Kidney capillary endothelial cell (primary cell): ENCODE measurements at regions not wholly inside any gene's neighbourhood (a gene's known extent, or its start where the extent isn't known, plus 50 kb on each side); places are given as distances from the start of the nearest gene placed in this dataset.

Experiments used
- DNase-seq: peaks from one replicate; pipeline ENCODE4 v3.0.0-alpha.2; 2018; ENCODE audit warnings: low spot score

GRCh38 chr13:103405297-103405696, 339.1 kb upstream of the SLC10A2 start:
- DNase-seq = no peak

- no peak for DNase-seq
Observed at GRCh38 chr13:103403814-103404213, 337.6 kb upstream of the SLC10A2 start.

- no peak for DNase-seq
Observed at GRCh38 chr13:103403148-103403740, 337.0 kb upstream of the SLC10A2 start.

GRCh38 chr13:103395139-103395538, 328.9 kb upstream of the SLC10A2 start:
- DNase-seq = no peak

- no peak for DNase-seq
Observed at GRCh38 chr13:103394618-103395017, 328.4 kb upstream of the SLC10A2 start.

- no peak for DNase-seq
Observed at GRCh38 chr13:103391936-103392335, 325.7 kb upstream of the SLC10A2 start.

GRCh38 chr13:103388839-103389238, 322.6 kb upstream of the SLC10A2 start:
- no peak for DNase-seq

- DNase-seq = peak; percentile 8
Observed at GRCh38 chr13:103386341-103386740, 320.1 kb upstream of the SLC10A2 start.

GRCh38 chr13:103373916-103374315, 307.7 kb upstream of the SLC10A2 start:
- no peak for DNase-seq

GRCh38 chr13:103371271-103371670, 305.1 kb upstream of the SLC10A2 start:
- no peak for DNase-seq

GRCh38 chr13:103370790-103371189, 304.6 kb upstream of the SLC10A2 start:
- DNase-seq = no peak

- DNase-seq = no peak
Observed at GRCh38 chr13:103358255-103358932, 292.2 kb upstream of the SLC10A2 start.

GRCh38 chr13:103356226-103356864, 290.1 kb upstream of the SLC10A2 start:
- DNase-seq = no peak

- DNase-seq = no peak
Observed at GRCh38 chr13:103354171-103354570, 288.0 kb upstream of the SLC10A2 start.

GRCh38 chr13:103351035-103351828, 285.0 kb upstream of the SLC10A2 start:
- DNase-seq = no peak

GRCh38 chr13:103350147-103350546, 283.9 kb upstream of the SLC10A2 start:
- DNase-seq = no peak

GRCh38 chr13:103349211-103349980, 283.2 kb upstream of the SLC10A2 start:
- no peak for DNase-seq

GRCh38 chr13:103335241-103335640, 269.0 kb upstream of the SLC10A2 start:
- DNase-seq = no peak

- no peak for DNase-seq
Observed at GRCh38 chr13:103331924-103332323, 265.7 kb upstream of the SLC10A2 start.

- DNase-seq = no peak
Observed at GRCh38 chr13:103328899-103329298, 262.7 kb upstream of the SLC10A2 start.

GRCh38 chr13:103326326-103326725, 260.1 kb upstream of the SLC10A2 start:
- DNase-seq = no peak

- no peak for DNase-seq
Observed at GRCh38 chr13:103325672-103326071, 259.5 kb upstream of the SLC10A2 start.
